ENCODE measurements at regions not wholly inside any gene's neighbourhood (a gene's known extent, or its start where the extent isn't known, plus 50 kb on each side); places are given as distances from the start of the nearest gene placed in this dataset.

DNA sequence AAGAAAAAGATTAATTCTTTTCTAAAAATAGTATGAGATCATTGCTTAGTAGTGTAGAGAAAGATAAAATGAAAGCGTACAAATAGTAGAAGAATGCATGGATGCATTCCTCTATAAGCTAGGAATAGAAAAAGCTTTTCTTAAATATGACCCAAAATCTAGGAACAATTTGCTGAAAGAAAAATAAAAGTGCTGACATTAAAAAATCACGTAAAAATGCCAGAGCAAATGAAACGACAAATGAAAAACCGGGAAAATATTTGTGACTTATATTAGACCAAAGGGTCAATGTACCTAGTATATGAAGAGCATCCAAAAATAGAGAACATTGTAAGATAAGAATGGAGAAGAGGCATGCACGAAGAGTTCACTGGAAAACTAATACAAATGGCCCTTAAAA lies 149.5 kb upstream of the MON1B start:
- ChIA-PET POLR2A (ENCODE audit: low non-redundant PET) (no interaction called here), CTCF (no interaction called here)
- Histone ChIP-seq H3K4me3 (ENCODE audit: low read depth, low read length, poor library complexity, severe bottlenecking) (no peak overlapping the region), H3K27ac (ENCODE audit: low read depth, low read length, poor library complexity, severe bottlenecking) (no peak overlapping the region), H3K27me3 (replicated peaks; ENCODE audit: insufficient read depth, low read depth, low read length, poor library complexity) (peaks cover 16% of the 10 kb centered on the region), H3K36me3 (ENCODE audit: insufficient read depth, low read length, poor library complexity, severe bottlenecking) (no peaks in the 10 kb centered on the region), H3K4me1 (ENCODE audit: insufficient read depth, low read length, poor library complexity, severe bottlenecking) (no peaks in the 10 kb centered on the region), H3K9me3 (ENCODE audit: low read depth, low read length, poor library complexity, severe bottlenecking) (no peaks in the 10 kb centered on the region)
- DNase-seq (ENCODE audit: low spot score), result no peak
- no TSS peak for BruUV-seq (replicated peaks)
- TF ChIP-seq EZH2 (IDR thresholded peaks at IDR 0.05; ENCODE audit: borderline replicate concordance, low read depth, low read length, poor library complexity, severe bottlenecking), result no peak
- TF ChIP-seq, protein P1, sequence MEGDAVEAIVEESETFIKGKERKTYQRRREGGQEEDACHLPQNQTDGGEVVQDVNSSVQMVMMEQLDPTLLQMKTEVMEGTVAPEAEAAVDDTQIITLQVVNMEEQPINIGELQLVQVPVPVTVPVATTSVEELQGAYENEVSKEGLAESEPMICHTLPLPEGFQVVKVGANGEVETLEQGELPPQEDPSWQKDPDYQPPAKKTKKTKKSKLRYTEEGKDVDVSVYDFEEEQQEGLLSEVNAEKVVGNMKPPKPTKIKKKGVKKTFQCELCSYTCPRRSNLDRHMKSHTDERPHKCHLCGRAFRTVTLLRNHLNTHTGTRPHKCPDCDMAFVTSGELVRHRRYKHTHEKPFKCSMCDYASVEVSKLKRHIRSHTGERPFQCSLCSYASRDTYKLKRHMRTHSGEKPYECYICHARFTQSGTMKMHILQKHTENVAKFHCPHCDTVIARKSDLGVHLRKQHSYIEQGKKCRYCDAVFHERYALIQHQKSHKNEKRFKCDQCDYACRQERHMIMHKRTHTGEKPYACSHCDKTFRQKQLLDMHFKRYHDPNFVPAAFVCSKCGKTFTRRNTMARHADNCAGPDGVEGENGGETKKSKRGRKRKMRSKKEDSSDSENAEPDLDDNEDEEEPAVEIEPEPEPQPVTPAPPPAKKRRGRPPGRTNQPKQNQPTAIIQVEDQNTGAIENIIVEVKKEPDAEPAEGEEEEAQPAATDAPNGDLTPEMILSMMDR (conservative IDR thresholded peaks at IDR 0.05; ENCODE audit: low read depth, low read length), result no peak
- intact Hi-C loops (cut with micrococcal nuclease; ENCODE audit: unreplicated experiment), result no loop called here

DNA sequence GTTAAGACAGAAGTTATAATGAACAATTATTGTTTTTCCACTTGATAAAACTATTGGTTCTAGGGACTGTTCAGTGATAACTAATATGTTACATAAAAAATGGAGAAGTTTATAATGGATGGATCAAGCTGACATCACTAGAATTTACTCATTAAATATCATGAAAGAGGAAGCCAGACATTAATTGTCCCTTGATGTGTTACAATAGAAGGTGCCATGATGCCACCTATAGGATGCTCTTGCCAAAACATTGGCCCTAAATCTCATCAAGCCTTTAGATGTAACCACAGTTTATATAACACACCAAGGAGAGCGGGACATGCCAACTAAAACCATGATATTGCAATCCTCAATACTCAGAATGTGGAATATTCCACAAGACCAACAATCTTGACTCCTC lies 147.9 kb upstream of the MON1B start:
- no peak overlapping the region for H3K27ac ChIP-seq (ENCODE audit: low read depth, low read length, poor library complexity, severe bottlenecking)
- no peaks in the 10 kb centered on the region for H3K9me3 ChIP-seq (ENCODE audit: low read depth, low read length, poor library complexity, severe bottlenecking)
- ChIA-PET CTCF (no interaction called here), POLR2A (ENCODE audit: low non-redundant PET) (no interaction called here)
- H3K4me1 ChIP-seq (ENCODE audit: insufficient read depth, low read length, poor library complexity, severe bottlenecking), result no peaks in the 10 kb centered on the region
- no TSS peak for BruUV-seq (replicated peaks)
- H3K27me3 ChIP-seq (replicated peaks; ENCODE audit: insufficient read depth, low read depth, low read length, poor library complexity), result peaks cover 16% of the 10 kb centered on the region
- no peaks in the 10 kb centered on the region for H3K36me3 ChIP-seq (ENCODE audit: insufficient read depth, low read length, poor library complexity, severe bottlenecking)
- peak; percentile 21 for DNase-seq (ENCODE audit: low spot score)
- intact Hi-C loops (cut with micrococcal nuclease; ENCODE audit: unreplicated experiment), result no loop called here
- H3K4me3 ChIP-seq (ENCODE audit: low read depth, low read length, poor library complexity, severe bottlenecking), result no peak overlapping the region
- TF ChIP-seq, protein P1 (conservative IDR thresholded peaks at IDR 0.05; ENCODE audit: low read depth, low read length), result peak; percentile 29; the same call in 1 of the 2 replicates
- TF ChIP-seq EZH2 (IDR thresholded peaks at IDR 0.05; ENCODE audit: borderline replicate concordance, low read depth, low read length, poor library complexity, severe bottlenecking), result no peak

DNA sequence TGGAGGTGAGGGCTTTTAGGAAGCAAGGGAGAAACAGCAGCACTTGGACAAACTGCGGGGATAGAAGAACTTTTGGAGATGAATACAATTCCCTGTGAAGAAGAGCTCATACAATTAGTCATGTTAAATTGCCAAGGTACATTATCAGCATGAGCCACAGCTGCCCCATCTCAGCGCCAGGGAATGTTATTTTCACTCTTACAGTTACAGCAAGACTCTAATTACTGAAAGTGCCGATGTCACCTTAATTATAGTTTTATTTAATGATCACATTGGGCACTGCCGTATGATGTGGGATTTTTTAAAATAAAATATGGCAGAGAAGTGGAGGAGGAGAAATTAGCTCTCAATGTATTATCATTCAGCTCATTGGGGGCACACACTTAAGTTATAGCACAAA lies 144.8 kb upstream of the MON1B start:
- no TSS peak for BruUV-seq (replicated peaks)
- H3K9me3 ChIP-seq (ENCODE audit: low read depth, low read length, poor library complexity, severe bottlenecking), result no peaks in the 10 kb centered on the region
- CTCF ChIA-PET, result no interaction called here
- intact Hi-C loops (cut with micrococcal nuclease; ENCODE audit: unreplicated experiment), result no loop called here
- TF ChIP-seq, protein P1 (conservative IDR thresholded peaks at IDR 0.05; ENCODE audit: low read depth, low read length), result no peak
- TF ChIP-seq EZH2 (IDR thresholded peaks at IDR 0.05; ENCODE audit: borderline replicate concordance, low read depth, low read length, poor library complexity, severe bottlenecking), result no peak
- no peak overlapping the region for H3K4me3 ChIP-seq (ENCODE audit: low read depth, low read length, poor library complexity, severe bottlenecking)
- peaks cover 9% of the 10 kb centered on the region for H3K27me3 ChIP-seq (replicated peaks; ENCODE audit: insufficient read depth, low read depth, low read length, poor library complexity)
- no peak for DNase-seq (ENCODE audit: low spot score)
- no peaks in the 10 kb centered on the region for H3K4me1 ChIP-seq (ENCODE audit: insufficient read depth, low read length, poor library complexity, severe bottlenecking)
- POLR2A ChIA-PET (ENCODE audit: low non-redundant PET), result no interaction called here
- H3K36me3 ChIP-seq (ENCODE audit: insufficient read depth, low read length, poor library complexity, severe bottlenecking), result no peaks in the 10 kb centered on the region
- H3K27ac ChIP-seq (ENCODE audit: low read depth, low read length, poor library complexity, severe bottlenecking), result no peak overlapping the region
